GM18508 (cell line): ENCODE measurements at regions not wholly inside any gene's neighbourhood (a gene's known extent, or its start where the extent isn't known, plus 50 kb on each side); places are given as distances from the start of the nearest gene placed in this dataset.
"Not testable (repeated sequence)": the region's sequence is repeated elsewhere in the genome, so short reads cannot be mapped to it uniquely, and the experiment has no call there.

Experiments
- ATAC-seq: cut with Tn5 transposase; IDR thresholded peaks from one replicate; pipeline ENCODE4 v1.9.1; 2021; ENCODE audit warnings: moderate number of reproducible peaks; ENCODE audit not compliant: insufficient read depth, unreplicated experiment

DNA sequence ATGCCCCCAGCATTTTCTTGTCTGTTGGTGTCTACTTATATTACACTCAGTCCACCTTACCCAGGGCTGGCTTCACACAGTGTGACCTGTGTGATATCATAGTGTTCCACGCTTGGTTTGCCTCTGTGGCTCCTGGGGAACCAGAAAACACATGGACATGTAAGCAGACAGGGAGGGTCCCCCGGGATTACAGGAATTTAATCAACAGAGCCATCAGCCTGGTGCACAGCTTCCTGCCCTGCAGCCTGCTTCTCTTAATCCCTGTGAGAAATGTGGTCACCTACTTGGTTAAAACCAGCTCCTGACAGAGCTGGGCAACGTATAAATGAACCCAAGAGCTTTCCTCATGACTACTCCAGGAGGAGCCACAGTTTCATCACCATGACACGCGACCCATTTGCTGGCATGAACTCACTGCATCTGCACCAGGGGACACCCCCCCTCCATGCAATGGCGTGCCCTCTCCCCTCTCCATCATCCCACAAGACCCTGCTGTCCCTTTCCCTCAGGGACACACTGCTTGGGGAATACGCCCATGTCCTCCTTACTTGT lies 152.1 kb downstream of the UQCRFS1 start:
- no peak for ATAC-seq

DNA sequence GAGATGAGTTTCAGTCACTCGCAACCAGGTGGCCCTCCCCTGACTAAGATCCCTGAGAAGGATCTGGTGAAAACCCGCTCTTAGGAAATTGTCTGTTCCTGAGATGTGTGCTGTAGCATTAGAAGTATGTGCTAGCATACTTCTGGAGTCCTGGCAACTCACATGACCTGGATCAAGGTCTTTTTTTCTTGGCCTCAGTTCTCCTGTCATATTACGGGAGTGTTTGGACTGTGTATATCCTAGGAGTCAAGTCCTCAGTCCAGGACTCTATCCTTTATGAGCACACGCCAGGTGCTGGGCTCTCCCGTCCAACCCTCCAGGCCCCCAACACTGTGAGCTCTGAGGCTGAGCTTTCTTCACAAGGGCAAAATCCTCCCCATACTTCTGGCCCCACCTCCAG lies 156.4 kb downstream of the UQCRFS1 start:
- ATAC-seq, result no peak

DNA sequence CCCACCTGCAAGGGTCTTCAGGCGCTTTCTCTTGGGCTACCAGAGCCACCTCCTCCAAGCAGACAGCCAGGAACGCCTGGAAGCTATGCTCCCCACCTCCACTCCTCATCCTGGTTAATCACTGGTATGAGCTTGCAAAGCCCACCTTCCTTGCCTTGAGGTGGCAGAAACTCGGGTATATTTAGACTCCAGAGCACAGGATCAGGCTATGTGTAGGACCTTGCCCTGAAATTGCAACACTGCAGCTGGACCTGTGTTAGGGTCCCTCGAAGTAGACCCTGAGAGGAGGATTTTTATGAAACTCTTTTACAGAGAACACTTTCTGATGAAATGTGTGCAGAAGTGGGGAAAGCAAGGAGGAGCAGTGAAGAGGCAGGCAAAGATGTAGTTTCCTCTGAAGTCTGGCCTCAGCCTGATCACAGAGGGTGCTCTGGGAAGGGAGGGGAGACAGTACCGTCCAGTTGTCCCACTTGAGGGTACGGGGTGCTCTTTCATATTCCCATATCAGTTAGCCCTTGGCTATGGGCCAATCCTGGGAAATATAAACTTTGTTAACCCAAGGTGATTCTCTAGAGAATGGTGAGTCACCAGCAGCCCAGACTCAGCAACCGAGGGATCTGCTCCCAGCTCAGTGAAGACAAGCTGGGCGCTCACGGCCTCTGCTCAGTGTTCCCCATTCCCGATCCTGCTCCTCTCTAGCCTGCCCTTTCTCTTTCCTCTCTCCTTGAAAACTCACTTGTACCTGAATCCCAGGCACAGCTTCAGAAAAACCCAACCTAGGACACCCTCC lies 157.9 kb downstream of the UQCRFS1 start:
- no peak for ATAC-seq

DNA sequence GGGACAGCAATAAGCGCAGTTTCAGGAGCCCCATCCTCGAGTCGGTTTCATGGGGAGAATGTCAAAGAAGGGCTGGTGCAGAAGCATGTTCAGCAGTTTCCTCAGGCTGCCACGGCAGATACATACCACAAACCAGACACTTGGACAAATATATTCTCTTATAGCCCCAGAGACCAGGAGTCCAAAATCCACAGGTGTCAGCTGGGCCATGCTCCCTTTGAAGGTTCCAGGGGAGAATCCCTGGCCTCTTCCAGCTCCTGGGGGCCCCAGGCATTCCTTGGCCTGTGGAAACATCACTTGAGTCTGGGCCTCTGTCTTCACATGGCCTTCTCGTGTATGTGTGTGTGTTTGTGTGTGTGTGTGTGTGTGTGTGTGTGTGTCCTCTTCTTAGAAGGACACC lies 164.1 kb downstream of the UQCRFS1 start:
- no peak for ATAC-seq

DNA sequence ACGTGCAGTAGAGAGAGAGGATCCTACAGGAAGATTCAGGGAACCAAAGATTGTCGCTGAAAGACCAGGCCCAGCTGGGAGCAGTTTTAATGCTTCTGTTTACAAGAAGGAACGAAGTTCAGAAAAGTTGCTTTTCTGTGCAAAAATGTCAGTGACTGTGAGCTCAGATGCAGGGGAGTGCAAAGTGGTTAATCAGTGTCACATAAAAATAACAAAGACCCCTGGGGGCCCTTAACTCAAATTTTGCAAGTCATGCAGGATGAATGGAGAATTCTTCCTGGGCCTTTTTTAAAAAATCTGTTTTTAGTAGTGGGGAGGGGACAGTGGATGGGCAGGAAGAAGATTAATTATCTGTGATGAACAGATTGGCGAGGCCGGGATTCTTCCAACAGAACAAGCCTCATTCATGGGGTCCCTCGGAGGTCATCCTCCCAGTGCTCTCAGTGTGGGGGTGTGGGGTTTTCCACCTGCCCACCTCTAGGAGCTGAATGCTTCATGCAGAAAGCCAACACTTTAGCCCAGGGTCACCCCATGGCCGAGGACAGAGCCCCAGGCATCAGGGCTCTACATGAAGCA lies 167.2 kb downstream of the UQCRFS1 start:
- no peak for ATAC-seq

DNA sequence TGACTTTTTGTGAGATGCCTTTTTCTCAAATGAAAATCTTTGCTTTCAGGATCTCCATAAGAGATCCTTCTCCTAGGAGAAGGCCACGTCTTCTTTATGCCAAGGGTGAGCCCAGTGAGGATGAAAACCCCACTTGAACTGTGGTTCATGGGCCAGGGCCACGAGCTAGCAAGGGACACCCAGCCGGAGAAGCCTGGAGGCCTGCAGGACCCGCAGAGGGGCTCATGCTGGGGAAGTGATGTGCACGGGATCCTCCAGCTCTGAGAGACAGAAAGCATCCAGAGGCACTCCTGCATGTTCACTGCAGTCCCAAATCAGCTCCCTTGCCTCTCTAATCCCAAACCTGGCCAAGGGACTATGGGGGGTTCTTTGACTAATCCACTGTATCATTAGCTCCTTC lies 168.9 kb downstream of the UQCRFS1 start:
- ATAC-seq, result no peak

DNA sequence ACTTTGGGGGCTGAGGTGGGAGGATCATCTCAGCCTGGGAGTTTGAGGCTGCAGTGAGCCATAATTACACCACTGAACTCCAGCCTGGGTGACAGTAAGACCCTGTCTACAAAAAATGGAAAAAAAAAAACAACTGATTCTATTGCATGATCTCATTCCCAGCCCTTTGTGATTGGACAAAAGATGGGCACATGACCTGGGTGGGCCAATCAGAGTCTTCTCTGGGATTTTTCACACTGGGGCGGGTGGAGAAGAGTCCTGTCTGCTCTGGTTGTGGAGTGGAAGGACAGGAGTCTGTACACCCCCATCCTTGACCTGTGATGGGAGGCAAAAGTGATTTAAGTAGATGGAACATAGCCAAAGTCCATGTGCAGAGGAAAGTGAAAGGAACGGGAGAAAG lies 170.5 kb downstream of the UQCRFS1 start:
- ATAC-seq, result no peak

DNA sequence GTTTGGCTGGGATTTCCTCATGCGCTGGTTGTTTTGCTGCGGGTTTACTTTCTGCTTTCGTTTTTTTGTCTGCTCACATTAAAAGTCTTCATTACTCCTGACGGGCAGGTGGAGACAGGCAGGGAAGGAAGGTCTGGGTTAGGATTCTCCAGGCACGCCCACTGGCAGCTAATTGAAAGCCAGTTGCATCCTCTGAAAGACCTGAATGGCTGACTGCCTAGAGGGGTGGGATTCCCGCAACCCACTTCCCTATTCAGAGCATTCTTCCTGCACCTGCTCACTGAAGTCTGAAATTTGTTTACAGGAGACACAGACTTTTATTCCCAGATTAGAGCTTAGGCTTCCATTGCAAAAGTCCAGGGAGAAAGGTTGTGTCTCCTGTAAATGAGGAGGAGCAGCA lies 172.0 kb downstream of the UQCRFS1 start:
- ATAC-seq, result no peak

DNA sequence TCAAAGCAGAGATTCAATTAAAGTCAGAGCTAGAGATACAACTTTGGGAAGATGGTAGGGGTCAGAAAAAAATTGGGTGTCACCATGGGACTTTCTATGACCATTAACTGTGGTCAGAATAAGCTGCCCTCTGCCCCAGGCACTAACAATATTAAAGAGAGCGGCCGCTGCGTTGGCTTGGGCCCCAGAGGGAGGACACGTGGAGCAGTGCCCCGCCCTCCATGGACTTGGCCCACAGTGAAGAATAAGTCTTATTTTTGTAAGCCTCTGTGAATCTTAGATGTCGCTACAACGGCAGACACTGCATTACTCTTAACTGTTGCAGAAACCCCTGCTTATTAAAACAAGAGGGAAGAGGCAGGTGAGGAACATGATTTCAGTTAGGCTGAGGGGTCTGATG lies 172.7 kb downstream of the UQCRFS1 start:
- no peak for ATAC-seq

DNA sequence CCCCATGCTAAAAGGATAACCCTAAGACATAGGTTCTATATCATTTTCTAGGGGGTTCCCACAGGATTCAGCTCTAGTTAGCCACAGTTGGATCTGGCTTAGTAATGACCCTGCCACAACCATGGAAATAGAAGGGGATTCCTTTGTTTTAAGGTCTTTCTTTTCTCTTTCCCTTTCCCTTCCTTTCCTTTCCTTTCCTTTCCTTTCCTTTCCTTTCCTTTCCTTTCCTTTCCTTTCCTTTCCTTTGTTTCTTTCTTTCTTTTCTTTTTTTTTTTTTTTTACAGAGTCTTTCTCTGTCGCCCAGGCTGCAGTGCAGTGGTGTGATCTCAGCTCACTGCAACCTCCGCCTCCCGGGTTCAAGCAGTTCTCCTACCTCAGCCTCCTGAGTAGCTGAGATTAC lies 173.9 kb downstream of the UQCRFS1 start:
- not testable (repeated sequence) for ATAC-seq

DNA sequence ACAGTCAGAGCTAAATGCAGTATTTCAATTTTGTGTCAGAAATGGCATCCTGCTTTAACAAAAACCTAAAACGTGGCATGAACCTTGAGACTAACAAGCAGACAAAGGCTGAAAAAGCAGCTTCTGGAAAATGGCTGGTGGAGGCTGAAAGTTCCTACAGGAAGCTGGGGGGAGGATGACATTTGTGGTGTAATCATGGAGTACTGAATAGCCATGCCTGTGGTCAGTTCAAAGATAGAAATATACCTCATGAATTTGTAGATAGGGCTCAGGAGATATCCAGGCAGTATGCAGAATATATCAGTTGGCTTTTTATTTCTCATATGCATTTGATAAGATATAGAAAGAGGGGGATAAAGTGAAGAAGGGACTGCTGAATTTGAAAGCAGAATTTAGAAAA lies 181.7 kb downstream of the UQCRFS1 start:
- ATAC-seq, result no peak

DNA sequence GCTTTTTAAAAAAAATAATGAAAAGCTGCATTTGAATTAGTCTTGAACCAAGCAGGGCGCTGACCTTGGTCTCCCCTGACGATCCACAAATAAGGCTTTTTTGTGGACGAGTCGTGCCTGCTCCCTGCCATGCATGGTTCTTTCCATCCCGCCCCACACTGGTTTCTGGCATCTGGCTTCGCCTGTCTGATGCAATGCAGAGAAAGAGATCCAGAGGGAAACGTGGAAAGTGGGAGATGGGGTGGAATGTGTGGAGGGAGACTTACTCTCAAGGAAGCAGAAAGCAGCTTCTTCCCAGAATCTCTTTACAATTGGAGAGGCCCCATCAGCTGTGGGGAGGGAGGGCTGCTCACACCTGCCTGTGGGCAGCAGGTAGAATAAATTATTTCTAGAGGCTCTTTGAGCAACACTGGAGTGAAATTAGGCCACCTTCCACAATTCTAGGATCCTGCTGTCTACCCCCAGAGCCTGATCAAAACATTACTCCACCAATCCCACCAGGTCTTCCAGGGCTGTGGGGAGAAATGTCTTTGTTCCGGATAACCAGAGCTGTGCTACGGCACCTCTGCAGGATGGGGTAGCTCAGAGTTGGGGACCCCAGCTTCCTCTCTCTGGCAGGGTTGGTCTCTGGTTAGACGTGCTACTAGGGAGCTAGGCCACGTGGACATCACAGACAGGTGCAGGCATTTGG lies 183.5 kb downstream of the UQCRFS1 start:
- no peak for ATAC-seq

DNA sequence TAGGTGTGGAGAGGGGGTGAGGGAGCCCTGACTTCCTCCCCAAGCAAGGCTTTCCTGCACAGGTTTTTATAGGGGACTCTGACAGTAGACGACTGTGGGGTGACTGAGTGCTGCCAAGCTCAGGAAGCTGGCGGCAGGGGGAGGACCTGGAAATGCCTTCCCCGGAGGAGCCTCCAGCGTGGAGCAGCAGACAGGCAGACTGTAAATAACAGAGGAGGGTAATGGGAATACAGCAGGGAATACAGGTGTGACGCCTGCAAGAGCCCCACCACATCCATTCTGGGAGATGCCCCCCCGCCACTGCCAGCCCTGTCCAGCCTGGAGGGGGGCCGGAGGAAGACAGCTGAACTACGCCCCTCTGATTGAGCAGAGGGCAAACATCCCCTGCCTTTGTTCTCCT lies 190.4 kb downstream of the UQCRFS1 start:
- ATAC-seq, result no peak

DNA sequence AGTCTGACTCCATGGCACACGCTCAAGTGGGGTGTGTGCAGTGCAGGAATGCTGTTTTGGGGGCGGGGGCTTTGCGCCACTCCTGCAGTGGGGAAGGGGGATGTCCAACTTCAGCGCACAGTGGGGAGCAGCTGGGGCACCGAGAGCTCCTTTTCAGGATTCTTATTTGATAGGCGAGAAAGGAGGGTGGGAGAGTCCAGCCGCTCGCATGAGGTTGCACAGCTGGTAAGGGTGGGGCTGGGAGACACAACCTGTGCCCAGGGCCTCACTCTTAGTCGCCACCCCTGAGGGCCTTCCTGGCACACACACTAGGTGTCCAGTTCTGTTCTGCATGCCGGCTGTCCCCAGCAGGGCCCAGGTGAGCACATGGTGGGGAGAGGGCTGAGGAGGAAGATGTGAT lies 190.8 kb downstream of the UQCRFS1 start:
- ATAC-seq, result no peak

DNA sequence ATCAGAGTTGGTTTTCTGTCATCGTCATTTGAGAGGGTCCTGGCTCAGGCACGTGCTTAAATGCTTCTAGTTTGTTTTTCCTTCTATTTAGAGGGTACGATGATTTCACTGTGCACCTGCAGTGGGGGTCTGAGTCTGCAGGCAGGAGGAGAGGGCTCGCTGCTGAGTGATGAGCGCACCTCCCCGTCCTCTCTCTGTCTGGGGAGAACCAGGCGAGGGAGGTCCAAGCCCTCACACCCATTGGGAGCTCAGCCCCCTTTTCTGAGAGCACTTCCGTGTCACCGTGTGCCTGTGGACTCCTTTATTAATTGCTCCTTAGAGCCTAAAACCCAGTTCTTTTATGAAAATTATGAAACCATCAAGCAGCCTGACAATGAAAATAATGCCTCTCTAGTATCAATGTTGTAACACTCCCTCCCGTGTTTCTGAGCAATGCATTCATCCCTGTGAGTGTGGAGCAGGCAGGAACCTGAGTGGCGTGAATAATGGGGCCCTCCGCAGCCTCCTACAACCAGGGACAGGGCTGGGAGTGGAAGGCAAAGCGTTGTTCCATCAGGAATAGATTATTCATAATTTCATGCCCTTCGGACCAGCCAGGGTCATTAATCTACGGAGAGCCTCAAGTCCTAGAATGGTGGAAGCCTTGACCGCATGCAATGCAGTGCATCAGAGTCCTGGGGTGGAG lies 191.6 kb downstream of the UQCRFS1 start:
- no peak for ATAC-seq

DNA sequence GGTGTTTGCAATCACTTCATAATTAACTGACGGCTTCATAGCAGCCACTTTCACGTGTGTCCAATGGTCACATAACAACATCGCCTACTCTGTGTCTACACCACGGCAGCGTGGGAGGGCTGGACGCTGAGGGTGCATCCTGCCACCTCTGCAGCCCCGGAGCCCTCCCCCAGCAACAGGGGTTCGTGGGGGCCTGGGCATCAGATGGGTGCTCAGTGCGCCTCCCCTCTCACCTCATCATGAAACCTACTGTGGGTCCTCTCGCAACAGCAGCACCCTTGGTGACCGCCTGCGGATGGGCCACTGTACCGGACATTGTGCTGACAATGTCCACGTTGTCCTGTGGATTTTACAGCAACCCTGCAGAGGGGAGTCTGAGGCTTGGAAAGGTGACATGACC lies 193.5 kb downstream of the UQCRFS1 start:
- ATAC-seq, result no peak

DNA sequence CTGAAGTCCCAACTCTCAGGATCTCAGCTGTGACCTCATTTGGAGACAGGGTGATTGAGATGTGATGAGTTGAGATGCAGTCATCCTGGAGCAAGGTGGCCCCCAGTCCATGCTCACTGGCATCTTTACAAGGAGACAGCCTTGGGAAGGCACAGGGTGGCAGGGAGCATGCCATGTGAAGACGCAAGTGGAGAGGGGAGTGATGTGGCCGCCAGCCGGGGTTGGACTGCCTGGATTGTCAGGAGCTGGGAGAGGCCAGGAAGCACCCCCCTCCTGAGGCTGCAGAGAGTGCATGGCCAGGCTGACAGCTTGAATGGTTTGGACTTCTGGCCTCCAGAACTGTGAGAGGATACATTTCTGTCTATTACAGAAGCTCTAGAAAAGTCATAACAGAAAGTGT lies 194.4 kb downstream of the UQCRFS1 start:
- no peak for ATAC-seq

DNA sequence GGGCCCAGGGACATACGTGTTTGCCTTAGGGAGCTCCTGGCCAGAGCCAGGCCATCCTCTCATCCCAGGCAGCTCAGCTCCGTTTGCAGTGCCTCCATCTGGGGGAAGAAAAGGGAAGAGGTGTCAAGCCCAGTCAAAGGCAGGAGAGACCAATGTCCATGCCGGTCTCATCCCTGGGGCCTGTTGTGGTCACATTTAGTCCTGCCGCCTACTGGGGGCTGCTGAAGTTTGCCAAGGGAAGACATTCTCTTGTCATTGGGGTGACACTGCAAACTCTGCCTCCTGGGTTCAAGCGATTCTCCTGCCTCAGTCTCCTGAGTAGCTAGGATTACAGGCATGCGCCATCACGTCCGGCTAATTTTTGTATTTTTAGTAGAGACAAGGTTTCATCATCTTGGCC lies 195.2 kb downstream of the UQCRFS1 start:
- no peak for ATAC-seq

DNA sequence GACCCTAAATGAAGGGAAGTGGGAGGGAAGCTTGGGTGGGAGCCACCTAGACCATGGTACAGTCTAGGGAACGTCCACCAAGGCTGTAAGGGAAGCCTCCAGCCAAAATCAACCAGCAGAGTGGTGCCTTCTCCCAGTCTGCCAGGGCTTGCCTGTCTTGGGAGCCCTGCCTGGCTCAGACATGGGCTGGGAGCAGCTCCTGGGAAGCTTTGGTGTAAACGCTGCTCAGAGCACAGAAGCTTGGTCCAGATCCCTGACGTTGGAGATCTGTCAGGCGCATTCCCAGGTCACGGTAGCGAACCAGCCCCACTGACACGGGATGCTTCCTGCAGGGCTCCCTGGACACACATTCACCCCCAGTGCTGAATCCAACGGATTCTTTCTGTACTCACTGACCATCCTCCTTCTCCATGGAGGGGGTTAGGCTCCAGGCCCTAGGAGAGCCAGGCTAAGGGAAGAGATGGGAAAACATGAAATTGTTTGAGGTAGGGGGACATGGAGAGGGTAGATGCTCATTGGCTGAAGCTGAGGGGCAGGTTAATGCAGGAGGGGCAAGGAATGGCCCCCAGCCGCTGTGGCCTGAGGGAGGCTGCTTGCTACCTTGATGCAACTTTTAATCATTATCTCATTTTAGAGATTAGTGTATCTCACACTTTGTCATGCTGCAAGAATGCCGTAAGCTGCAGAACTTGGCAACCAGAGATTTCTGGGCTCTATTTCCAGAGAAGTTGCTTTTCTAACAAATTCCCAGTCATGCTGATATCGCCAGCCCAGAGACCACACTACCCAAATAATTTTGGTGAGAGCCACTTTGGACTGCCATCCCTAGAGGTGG lies 195.8 kb downstream of the UQCRFS1 start:
- no peak for ATAC-seq

DNA sequence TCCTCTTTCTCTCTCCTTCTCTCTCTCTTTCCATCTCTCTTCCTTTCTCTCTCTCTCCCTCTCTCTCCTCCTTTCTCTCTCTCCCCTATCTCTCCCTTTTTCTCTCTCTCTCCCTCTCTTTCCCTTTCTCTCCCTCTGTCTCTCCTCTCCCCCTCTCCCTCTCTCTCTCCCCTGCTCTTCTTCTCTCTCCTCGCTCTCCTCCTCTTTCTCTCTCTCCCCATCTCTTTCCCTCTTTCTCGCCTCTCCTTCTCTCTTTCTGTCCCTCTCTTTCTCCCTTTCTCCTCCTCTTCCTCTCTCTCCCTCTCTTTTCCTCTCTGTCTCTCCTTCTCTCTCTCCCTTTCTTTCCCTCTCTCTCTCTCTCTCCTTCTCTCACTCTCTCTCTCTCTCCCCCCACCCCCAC lies 196.6 kb downstream of the UQCRFS1 start:
- no peak for ATAC-seq
